Activated CD8-positive, alpha-beta memory T cell treated with anti-CD3 and anti-CD28 coated beads, Interleukin-2, amount 50 U/mL, for 48 hours (primary cell): ENCODE measurements at regions not wholly inside any gene's neighbourhood (a gene's known extent, or its start where the extent isn't known, plus 50 kb on each side); places are given as distances from the start of the nearest gene placed in this dataset.

Experiments used
- DNase-seq: peaks from one replicate; pipeline ENCODE4 v3.0.0-alpha.2; 2020

GRCh38 chr13:63433546-63434150 is 2018.0 kb upstream of the PCDH20 start:
- no peak for DNase-seq

DNA sequence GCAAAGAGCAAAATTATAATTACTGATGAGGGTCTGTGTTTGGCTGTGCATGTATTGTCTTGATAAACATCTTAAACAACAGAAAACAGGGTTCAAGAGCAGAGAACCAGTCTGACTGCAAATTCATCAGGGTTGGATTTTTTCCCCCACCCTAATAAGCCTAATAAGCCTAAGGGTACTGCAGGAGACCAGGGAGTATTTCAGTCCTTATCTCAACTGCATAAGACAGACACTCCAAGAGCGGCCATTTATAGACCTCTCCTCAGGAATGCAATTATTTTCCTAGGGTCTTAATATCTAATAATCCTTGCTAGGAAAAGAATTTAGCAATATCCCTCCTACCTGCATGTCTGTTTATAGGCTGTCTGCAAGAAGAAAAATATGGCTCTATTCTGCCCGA is 2011.5 kb upstream of the PCDH20 start:
- no peak for DNase-seq

GRCh38 chr13:63425131-63425530 is 2009.5 kb upstream of the PCDH20 start:
- DNase-seq: no peak

- DNase-seq: no peak
These were observed 2005.5 kb upstream of the PCDH20 start for GRCh38 chr13:63421123-63421522.

GRCh38 chr13:63420685-63421084 is 2005.0 kb upstream of the PCDH20 start:
- DNase-seq: no peak

DNA sequence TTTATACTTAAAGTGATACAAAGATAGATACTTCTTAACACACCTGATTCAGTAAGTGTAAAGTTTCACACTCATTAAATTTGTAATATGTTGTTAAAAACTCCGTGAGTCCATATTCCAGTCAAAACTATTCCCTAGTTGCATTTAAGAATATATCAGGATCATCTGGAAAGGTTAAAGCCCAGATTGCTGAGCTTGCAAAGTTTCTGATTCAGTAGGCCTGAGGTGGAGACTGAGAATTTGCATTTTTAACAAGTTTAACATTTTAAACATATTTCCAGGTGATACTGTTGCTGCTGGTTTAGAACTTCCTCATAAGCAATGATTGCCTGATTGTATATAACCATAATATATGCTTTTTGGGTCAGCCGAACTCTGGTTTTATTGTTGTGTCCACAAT is 1998.6 kb upstream of the PCDH20 start:
- DNase-seq: no peak

DNA sequence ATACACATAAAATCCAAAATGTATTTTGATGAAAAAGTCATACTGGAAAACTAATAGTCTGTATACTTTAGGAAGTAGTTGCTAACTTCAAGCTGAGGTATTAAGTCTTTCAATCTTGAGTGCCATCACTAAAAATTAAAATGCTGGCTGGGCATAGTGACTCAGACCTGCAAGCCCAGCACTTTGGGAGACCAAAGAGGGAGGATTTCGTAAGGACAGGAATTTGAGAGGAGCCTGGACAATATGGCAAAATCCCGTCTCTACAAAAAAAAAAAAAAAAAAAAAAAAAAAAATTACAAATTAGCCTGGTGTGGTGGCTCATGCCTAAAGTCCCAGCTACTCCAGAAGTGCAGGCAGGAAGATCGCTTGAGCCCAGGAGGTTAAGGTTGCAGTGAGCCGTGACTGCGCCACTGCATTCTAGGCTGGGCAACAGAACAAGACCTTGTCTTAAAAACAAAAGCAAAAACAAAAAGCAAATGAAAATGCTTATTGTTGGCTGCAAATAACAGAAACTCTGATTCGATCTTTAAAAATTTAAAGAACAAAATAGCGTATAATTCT is 1994.2 kb upstream of the PCDH20 start:
- no peak for DNase-seq

GRCh38 chr13:63408331-63409189 is 1992.9 kb upstream of the PCDH20 start:
- DNase-seq: no peak

GRCh38 chr13:63403733-63404132 is 1988.1 kb upstream of the PCDH20 start:
- no peak for DNase-seq

GRCh38 chr13:63396746-63397145 is 1981.1 kb upstream of the PCDH20 start:
- DNase-seq: no peak

- no peak for DNase-seq
These were observed 1977.5 kb upstream of the PCDH20 start for GRCh38 chr13:63393112-63393511.

- no peak for DNase-seq
These were observed 1974.1 kb upstream of the PCDH20 start for GRCh38 chr13:63389756-63390155.

DNA sequence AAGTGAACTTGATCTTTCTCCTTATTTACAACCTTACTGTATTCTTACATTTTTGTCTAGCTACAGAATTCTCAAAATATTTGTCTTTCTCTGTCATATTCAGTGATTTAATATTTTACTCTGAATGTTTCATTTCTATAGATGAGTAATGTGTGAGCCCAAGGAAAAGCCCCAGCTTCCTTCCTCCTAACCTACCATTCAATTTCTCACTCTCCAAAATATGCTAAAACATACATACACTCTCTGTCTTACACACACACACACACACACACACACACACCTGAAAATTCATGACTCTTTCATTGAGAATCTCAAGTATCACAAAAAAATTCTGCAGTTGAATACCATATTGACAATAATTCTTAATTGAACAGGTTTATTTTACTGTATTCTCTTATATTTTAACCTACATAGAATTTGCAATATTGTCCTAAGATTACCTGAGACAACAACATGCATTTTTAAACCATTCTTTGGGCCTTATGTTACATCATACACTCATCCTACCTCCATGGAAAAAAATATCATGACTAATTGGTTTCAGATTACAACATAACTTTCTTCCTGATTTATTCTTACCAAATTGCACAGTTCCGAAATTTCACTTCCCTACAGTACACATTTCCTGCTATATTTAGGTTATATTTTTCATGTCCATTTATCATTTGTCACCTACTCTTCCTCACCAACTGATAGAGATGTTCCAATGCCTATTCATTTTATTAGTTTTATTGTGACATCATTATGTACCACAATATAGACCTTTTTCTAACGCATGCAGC is 1965.6 kb upstream of the PCDH20 start:
- no peak for DNase-seq

DNA sequence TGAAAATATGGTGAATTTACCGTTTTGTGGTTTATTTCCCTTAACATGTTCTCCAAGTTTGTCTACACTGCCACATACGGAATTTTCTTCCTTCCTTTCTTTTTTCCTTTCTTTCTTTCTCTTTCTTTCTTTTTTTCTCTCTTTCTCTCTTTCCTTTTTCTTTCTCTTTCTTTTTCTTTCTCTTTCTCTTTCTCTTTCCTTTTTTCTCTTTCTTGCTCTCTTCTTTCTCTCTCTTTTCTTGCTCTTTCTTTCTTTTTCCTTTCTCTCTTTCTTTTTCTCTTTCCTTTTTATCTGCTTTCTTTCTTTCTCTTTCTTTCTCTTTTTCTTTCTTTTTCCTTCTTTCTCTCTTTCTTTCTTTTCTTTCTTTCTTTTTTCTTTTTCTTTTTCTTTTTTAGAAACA is 1962.3 kb upstream of the PCDH20 start:
- no peak for DNase-seq

GRCh38 chr13:63370101-63370500 is 1954.5 kb upstream of the PCDH20 start:
- DNase-seq: no peak

DNA sequence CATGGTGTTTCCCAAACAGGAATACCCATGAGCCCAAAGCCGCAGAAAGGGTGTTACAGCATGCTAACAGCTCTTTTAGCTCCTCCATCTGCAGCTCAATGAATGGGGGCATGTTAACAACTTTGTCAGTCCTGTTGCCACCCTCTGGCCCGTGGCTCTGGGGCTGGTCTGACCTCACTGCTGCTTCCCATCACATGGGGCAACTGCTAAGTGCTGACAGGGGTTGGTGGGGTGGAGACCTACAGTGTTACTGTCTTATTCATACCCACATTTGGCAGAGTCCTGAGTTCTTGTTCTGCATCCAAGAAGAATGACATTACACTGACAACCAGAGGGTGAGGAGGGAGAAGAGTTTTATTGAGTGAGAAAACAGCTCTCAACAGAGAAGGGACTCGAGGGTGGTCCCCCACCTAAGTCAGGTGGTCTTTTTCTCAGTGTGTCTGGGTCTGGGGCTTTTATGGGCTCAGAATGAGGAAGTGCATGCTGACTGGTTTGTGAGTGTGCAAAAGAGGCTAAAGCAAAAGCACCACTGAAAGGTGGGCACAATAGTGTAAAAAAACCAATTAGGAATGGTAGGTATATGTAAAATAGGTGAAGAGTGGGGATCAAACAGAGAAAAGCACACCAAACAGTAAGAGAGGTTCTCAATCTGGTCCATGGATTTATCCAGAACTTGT is 1952.0 kb upstream of the PCDH20 start:
- no peak for DNase-seq

GRCh38 chr13:63364159-63364558 is 1948.5 kb upstream of the PCDH20 start:
- no peak for DNase-seq

- DNase-seq: no peak
These were observed 1935.9 kb upstream of the PCDH20 start for GRCh38 chr13:63351533-63351932.

DNA sequence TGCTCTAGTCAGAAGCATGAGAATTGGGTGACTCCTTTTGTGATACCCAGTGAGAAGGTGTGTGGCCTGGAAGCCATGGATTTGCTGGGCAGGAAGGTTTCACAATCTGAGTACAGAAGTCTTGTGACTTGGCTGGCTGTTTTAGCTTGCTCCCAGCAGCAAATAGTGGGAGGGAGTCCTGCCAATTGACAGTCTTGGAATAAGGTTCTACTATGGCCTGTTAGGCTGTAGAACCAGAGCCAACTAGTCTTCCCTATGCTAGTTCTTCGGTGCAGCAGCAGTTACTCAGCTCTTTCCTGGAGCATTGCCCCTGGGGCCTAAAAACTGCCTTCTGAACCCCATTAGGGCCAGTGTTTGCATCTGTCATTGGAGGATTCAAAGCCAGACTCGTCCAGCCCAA is 1935.4 kb upstream of the PCDH20 start:
- no peak for DNase-seq

- DNase-seq: no peak
These were observed 1930.2 kb upstream of the PCDH20 start for GRCh38 chr13:63345835-63346234.

GRCh38 chr13:63344711-63345110 is 1929.1 kb upstream of the PCDH20 start:
- no peak for DNase-seq

GRCh38 chr13:63337921-63338320 is 1922.3 kb upstream of the PCDH20 start:
- no peak for DNase-seq

DNA sequence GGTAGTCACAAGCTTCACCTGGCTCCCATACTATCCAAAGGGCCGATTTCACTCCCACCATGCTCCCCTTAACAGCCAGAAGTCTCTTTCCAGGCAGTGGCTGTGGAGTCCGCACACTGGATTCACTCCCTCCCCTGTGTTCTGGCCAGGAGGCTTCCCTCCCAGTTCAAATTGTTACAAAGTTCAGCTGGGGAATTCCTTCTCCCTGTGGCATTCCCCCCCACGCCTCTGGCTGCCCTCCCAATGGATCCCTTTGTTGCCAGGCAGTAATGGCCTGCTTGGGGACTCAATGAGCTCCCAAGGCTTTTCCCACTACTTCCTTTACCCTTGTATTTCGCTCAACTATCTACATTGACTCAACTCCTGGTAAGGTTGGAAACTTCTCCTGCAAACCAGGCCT is 1921.4 kb upstream of the PCDH20 start:
- DNase-seq: no peak
